ENCODE measurements at regions not wholly inside any gene's neighbourhood (a gene's known extent, or its start where the extent isn't known, plus 50 kb on each side); places are given as distances from the start of the nearest gene placed in this dataset.

- TF ChIP-seq, protein P1, sequence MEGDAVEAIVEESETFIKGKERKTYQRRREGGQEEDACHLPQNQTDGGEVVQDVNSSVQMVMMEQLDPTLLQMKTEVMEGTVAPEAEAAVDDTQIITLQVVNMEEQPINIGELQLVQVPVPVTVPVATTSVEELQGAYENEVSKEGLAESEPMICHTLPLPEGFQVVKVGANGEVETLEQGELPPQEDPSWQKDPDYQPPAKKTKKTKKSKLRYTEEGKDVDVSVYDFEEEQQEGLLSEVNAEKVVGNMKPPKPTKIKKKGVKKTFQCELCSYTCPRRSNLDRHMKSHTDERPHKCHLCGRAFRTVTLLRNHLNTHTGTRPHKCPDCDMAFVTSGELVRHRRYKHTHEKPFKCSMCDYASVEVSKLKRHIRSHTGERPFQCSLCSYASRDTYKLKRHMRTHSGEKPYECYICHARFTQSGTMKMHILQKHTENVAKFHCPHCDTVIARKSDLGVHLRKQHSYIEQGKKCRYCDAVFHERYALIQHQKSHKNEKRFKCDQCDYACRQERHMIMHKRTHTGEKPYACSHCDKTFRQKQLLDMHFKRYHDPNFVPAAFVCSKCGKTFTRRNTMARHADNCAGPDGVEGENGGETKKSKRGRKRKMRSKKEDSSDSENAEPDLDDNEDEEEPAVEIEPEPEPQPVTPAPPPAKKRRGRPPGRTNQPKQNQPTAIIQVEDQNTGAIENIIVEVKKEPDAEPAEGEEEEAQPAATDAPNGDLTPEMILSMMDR (IDR thresholded peaks at IDR 0.05; ENCODE audit: borderline replicate concordance, control extremely low read depth, extremely low read depth, insufficient read depth, missing control alignments): no peak
- no peak for DNase-seq (ENCODE audit: low spot score)
- in situ Hi-C loops (cut with MboI; ENCODE audit: low sequenced_read_pairs, unreplicated experiment): no loop called here
Observed at GRCh38 chr9:135242049-135242396, 154.6 kb downstream of the OLFM1 start.

- TF ChIP-seq, protein P1 (IDR thresholded peaks at IDR 0.05; ENCODE audit: borderline replicate concordance, control extremely low read depth, extremely low read depth, insufficient read depth, missing control alignments): no peak
- no peak for DNase-seq (ENCODE audit: low spot score)
- in situ Hi-C loops (cut with MboI; ENCODE audit: low sequenced_read_pairs, unreplicated experiment): no loop called here
Observed at GRCh38 chr9:135242406-135242805, 154.9 kb downstream of the OLFM1 start.

DNA sequence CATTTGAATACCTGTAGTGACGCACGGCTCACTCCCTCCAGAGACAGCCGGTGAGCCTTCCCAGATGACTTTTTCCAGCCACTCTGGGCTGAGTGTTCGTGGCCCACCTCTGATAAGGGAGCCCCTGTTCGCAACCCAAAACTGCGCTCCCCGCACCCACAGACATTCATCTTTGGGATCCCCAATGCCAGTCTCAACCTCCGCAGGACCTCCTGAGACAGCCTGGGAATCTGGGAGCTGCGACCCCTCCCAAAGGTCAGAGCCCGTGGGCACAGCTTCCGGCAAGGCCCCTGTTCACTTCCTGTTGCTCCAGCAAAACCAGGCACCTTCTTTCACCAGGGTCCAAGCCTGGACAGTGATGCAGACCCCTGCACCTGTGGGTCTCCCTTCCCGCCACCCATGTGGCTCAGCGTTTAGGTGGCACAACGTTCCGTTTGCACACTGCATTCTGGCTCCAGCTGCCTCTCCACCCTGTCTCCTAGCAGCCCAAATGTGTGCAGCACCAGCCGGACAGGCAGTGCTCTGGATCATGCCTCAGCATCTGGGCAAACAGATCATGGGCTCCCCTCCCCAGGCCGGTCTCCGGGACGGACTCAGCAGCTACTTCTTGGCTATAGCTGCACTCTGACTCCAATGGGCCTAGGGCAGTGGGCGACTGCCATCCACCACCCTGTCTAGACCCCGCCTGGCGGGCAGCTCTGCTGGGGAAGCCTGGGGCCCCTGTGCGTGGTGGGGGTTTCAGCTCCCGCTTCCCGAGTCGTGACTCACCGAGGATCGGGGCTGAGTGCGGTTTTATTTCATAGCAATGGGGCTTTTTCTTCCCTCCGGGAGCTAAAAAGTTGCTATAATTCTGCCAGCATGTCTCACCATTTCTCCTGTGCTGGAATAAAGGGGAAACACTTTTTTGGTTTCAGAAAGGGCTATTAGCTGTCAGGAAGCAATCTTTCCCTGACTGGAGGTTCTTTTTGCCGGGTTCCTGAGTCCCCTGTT, 156.0 kb downstream of the OLFM1 start:
- TF ChIP-seq, protein P1 (IDR thresholded peaks at IDR 0.05; ENCODE audit: borderline replicate concordance, control extremely low read depth, extremely low read depth, insufficient read depth, missing control alignments): no peak
- no peak for DNase-seq (ENCODE audit: low spot score)
- in situ Hi-C loops (cut with MboI; ENCODE audit: low sequenced_read_pairs, unreplicated experiment): no loop called here

DNA sequence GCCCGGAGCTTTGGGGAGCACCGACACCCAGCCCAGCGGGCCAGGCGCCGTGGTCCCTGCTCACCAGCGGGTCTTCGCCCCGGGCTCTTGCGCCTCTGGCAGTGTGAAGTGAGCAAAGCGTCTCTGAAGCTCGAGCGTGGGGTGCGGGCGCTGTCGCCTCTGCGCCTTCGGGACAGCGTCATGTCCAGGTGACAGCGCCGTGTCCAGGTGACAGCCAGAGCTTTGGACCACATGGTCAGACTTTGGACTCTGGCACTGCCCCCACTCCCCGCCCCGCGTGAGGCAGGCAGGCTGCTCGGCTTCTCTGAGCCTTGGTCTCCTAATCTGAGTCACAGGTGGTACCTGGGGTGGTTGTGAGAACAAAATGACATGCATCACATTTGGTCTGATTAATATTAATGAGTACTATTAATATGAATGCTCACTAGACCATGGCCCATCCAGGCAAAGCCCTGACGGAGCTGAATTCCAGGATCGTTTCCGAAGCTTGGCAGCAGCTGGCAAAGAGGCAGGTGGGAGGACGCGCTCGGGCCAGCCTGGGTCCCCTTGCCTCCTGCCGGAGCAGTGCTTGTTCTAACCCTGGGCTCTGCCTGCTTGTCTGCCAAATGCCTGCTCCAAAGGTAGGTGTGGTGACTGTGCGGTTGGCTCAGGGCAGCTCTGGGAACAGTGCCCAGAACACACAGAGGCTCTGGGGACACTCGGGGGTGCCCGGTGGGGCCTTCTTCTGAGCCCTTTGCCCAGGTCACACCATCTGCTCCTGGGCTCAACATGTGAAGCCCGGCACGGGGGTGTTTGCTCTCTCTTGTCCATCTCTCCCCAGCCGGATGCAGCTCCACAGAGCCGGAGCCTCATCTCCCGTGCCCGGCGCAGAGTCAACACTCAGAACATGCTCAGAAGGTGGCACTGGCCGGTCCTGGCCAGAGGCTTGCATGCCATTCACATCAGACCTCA, 157.1 kb downstream of the OLFM1 start:
- no peak for DNase-seq (ENCODE audit: low spot score)
- TF ChIP-seq, protein P1 (IDR thresholded peaks at IDR 0.05; ENCODE audit: borderline replicate concordance, control extremely low read depth, extremely low read depth, insufficient read depth, missing control alignments): no peak
- in situ Hi-C loops (cut with MboI; ENCODE audit: low sequenced_read_pairs, unreplicated experiment): no loop called here

DNA sequence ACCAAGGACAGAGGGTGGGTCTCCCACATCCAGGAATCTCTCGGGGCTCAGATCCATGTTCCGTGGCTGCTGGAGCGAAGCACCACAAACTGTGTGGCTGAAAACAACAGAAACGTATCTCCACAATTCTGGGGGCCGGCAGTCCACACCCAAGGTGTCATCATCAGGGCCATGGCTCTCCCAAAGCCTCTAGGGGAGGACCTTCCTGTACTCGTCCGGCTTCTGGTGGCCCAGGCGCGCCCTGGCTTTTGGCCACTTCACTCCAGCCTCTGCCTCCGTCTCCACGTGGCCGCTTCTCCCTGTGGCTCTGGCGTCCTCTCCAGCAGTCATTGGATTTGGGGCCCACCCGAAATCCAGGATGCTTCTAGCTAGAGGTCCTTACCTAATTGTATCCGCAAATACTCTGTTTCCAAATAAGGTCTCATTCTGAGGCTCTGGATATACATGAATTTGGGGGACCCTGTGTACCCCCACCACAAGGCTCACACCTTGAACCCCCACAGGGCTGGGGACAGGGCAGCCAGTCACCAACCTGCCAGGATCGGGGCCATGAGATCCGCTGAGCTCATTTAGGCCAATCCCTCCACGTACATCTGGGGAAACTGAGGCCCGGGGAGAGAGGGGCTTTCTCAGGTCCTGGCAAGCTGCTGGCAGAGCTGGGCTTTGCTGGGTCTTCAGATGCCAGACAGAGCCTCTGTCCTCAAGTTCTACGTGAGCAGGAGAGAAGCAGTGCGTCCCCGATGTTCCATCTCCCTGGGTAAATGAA, 158.2 kb downstream of the OLFM1 start:
- in situ Hi-C loops (cut with MboI; ENCODE audit: low sequenced_read_pairs, unreplicated experiment): no loop called here
- TF ChIP-seq, protein P1 (IDR thresholded peaks at IDR 0.05; ENCODE audit: borderline replicate concordance, control extremely low read depth, extremely low read depth, insufficient read depth, missing control alignments): no peak
- no peak for DNase-seq (ENCODE audit: low spot score)

Data from GM13976 (cell line).